GM21447 (cell line): ENCODE measurements at regions not wholly inside any gene's neighbourhood (a gene's known extent, or its start where the extent isn't known, plus 50 kb on each side); places are given as distances from the start of the nearest gene placed in this dataset.

Source experiments
- ATAC-seq: cut with Tn5 transposase; IDR thresholded peaks from one replicate; pipeline ENCODE4 v1.9.1; 2021; ENCODE audit not compliant: unreplicated experiment

- no peak for ATAC-seq
These were observed 669.9 kb upstream of the PCDH20 start for GRCh38 chr13:62085337-62086229.

- no peak for ATAC-seq
These were observed 669.1 kb upstream of the PCDH20 start for GRCh38 chr13:62084728-62085127.

GRCh38 chr13:62067821-62068220, 652.2 kb upstream of the PCDH20 start:
- ATAC-seq: no peak

GRCh38 chr13:62065016-62065415, 649.4 kb upstream of the PCDH20 start:
- ATAC-seq: no peak

- no peak for ATAC-seq
These were observed 646.1 kb upstream of the PCDH20 start for GRCh38 chr13:62061751-62062150.

- ATAC-seq: no peak
These were observed 644.9 kb upstream of the PCDH20 start for GRCh38 chr13:62060570-62060969.

- no peak for ATAC-seq
These were observed 641.6 kb upstream of the PCDH20 start for GRCh38 chr13:62057286-62057685.

GRCh38 chr13:62049992-62050391, 634.3 kb upstream of the PCDH20 start:
- no peak for ATAC-seq

GRCh38 chr13:62046512-62046911, 630.9 kb upstream of the PCDH20 start:
- no peak for ATAC-seq

- no peak for ATAC-seq
These were observed 628.0 kb upstream of the PCDH20 start for GRCh38 chr13:62043600-62043999.

GRCh38 chr13:62040806-62041205, 625.2 kb upstream of the PCDH20 start:
- no peak for ATAC-seq

GRCh38 chr13:62040078-62040477, 624.4 kb upstream of the PCDH20 start:
- no peak for ATAC-seq

GRCh38 chr13:62038214-62038613, 622.6 kb upstream of the PCDH20 start:
- ATAC-seq: no peak

- ATAC-seq: no peak
These were observed 620.3 kb upstream of the PCDH20 start for GRCh38 chr13:62035981-62036380.

GRCh38 chr13:62033934-62034333, 618.3 kb upstream of the PCDH20 start:
- no peak for ATAC-seq

- ATAC-seq: no peak
These were observed 606.7 kb upstream of the PCDH20 start for GRCh38 chr13:62022369-62022768.

GRCh38 chr13:62019858-62020257, 604.2 kb upstream of the PCDH20 start:
- ATAC-seq: no peak

- ATAC-seq: no peak
These were observed 598.6 kb upstream of the PCDH20 start for GRCh38 chr13:62014299-62014698.

GRCh38 chr13:62003452-62003851, 587.8 kb upstream of the PCDH20 start:
- no peak for ATAC-seq

- ATAC-seq: no peak
These were observed 578.5 kb upstream of the PCDH20 start for GRCh38 chr13:61994174-61994573.

GRCh38 chr13:61989978-61990377, 574.3 kb upstream of the PCDH20 start:
- no peak for ATAC-seq

- ATAC-seq: no peak
These were observed 573.2 kb upstream of the PCDH20 start for GRCh38 chr13:61988810-61989209.

GRCh38 chr13:61975001-61975400, 559.4 kb upstream of the PCDH20 start:
- ATAC-seq: no peak
